OCI-LY3 (cell line): ENCODE measurements at regions not wholly inside any gene's neighbourhood (a gene's known extent, or its start where the extent isn't known, plus 50 kb on each side); places are given as distances from the start of the nearest gene placed in this dataset.
A peak's percentile ranks its signal among the peaks of the same experiment; 100 is the strongest.
"Not testable (repeated sequence)": the region's sequence is repeated elsewhere in the genome, so short reads cannot be mapped to it uniquely, and the experiment has no call there.

Experiments
- H2AFZ ChIP-seq: fragments of 200-600, 300-600 bp; shearing (Covaris generic); 2 replicates; pipeline ENCODE4 v1.6.0; 2014; ENCODE audit warnings: antibody characterized with exemption, low read depth, low read length
- H3K27ac ChIP-seq: fragments of 200-600, 300-600 bp; sonication (generic); 2 replicates; pipeline ENCODE4 v1.5.1; 2014; ENCODE audit warnings: mild to moderate bottlenecking, low read length, moderate library complexity, mixed read lengths
- H3K27me3 ChIP-seq: fragments of 200-600, 300-600 bp; sonication (generic); 2 replicates; pipeline ENCODE4 v1.6.1; 2014; ENCODE audit warnings: low read depth, low read length, mixed read lengths
- H3K36me3 ChIP-seq: fragments of 200-600, 300-600 bp; sonication (generic); replicated peaks from 2 replicates; pipeline ENCODE3; 2014; ENCODE audit warnings: low read depth, low read length, mixed read lengths
- H3K4me1 ChIP-seq: fragments of 300-600, 200-600 bp; sonication (generic); 2 replicates; pipeline ENCODE4 v1.6.1; 2014; ENCODE audit warnings: low read length, mixed read lengths
- H3K4me2 ChIP-seq: fragments of 200-600, 300-600 bp; sonication (generic); 2 replicates; pipeline ENCODE4 v1.6.1; 2014; ENCODE audit warnings: low read length, mixed read lengths
- H3K4me3 ChIP-seq: fragments of 300-600, 200-600 bp; sonication (generic); 2 replicates; pipeline ENCODE4 v1.5.1; 2014; ENCODE audit warnings: antibody characterized with exemption, mild to moderate bottlenecking, low read length, moderate library complexity
- H3K79me2 ChIP-seq: fragments of 300-600, 200-600 bp; shearing (Covaris generic); 2 replicates; pipeline ENCODE4 v1.6.1; 2014; ENCODE audit warnings: mild to moderate bottlenecking, low read length, mixed read lengths
- H3K9ac ChIP-seq: fragments of 300-600, 200-600 bp; shearing (Covaris generic); 2 replicates; pipeline ENCODE4 v1.6.0; 2014; ENCODE audit warnings: mild to moderate bottlenecking, low read length, moderate library complexity
- H3K9me3 ChIP-seq: fragments of 200-600, 300-600 bp; shearing (Covaris generic); 2 replicates; pipeline ENCODE4 v1.6.1; 2014; ENCODE audit warnings: low read length, mixed read lengths; ENCODE audit not compliant: insufficient read depth
- H4K20me1 ChIP-seq: fragments of 200-600, 300-600 bp; sonication (generic); 2 replicates; pipeline ENCODE4 v1.6.1; 2016; ENCODE audit warnings: low read length, mixed read lengths; ENCODE audit not compliant: insufficient read depth

GRCh38 chr7:73244782-73245311, 63.8 kb downstream of the NSUN5 start:
- not testable (repeated sequence) for H4K20me1 ChIP-seq, H3K4me3 ChIP-seq, H3K9me3 ChIP-seq, H3K9ac ChIP-seq, H3K36me3 ChIP-seq, H2AFZ ChIP-seq, H3K27me3 ChIP-seq, H3K27ac ChIP-seq, H3K4me2 ChIP-seq, H3K4me1 ChIP-seq, H3K79me2 ChIP-seq

DNA sequence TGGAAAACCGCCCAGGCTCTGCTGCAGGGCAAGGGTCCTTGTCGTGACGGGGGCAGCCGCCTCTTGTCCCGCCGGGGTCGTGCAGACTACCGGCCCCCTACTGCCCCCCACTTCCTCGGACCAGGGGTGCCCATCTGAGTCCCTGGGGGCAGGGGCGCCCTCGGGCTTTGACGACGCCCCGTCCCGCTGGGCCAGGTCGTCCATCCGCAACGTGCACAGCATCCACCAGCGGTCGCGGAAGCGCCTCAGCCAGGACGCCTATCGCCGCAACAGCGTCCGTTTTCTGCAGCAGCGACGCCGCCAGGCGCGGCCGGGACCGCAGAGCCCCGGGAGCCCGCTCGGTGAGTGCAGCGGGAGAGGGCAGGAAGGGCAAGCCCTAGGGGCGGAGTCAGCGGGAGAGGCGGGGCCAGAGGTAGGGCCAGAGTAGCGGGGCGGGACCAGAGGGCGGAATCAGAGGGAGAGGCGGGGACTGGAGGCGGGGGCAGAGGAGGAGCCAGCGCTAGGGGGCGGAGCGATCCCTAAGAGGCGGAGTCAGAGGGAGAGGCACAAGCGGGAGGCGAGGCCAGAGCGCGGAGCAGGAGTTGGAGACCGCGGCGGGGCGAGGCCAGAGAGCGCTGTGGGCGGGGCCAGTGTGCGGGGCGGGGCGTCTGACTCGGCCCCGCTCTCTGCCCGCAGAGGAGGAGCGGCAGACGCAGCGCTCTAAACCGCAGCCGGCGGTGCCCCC, 73.5 kb downstream of the NSUN5 start:
- H3K4me3 ChIP-seq = peak overlapping the region; percentile 59; the same call in 1 of the 2 replicates

GRCh38 chr7:73225745-73226144, 82.9 kb downstream of the NSUN5 start:
- H3K36me3 ChIP-seq, H3K9ac ChIP-seq, H3K4me2 ChIP-seq, H3K9me3 ChIP-seq, H3K79me2 ChIP-seq, H2AFZ ChIP-seq, H3K4me3 ChIP-seq, H4K20me1 ChIP-seq, H3K4me1 ChIP-seq, H3K27me3 ChIP-seq, H3K27ac ChIP-seq: not testable (repeated sequence)

More for the DNA sequence above, 73.5 kb downstream of the NSUN5 start:
- H3K27me3 ChIP-seq, H2AFZ ChIP-seq, H3K9ac ChIP-seq, H3K4me1 ChIP-seq, H4K20me1 ChIP-seq, H3K79me2 ChIP-seq, H3K9me3 ChIP-seq, H3K36me3 ChIP-seq, H3K27ac ChIP-seq: not testable (repeated sequence)
- H3K4me2 ChIP-seq = peak overlapping the region; percentile 32; the same call in 1 of the 2 replicates

DNA sequence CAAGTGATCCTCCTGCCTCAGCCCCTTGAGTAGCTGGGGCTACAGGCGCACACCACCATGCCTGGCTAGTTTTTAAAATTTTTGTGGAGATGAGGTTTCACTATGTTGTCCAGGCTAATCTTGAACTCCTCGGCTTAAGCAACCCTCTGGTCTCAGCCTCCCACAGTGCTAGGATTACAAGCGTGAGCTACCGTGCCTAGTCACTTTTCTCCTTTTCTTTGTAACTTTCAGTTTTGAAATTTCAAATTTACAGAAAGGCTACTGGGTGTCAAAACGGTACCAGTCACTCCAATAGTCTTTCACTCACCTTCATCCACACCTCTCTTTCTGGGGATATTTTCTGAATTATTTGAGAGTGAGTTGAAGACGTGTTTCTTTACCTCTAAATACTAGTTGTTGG, 86.9 kb downstream of the NSUN5 start:
- not testable (repeated sequence) for H3K4me3 ChIP-seq, H3K36me3 ChIP-seq, H3K4me2 ChIP-seq, H3K79me2 ChIP-seq, H2AFZ ChIP-seq, H3K27ac ChIP-seq, H3K27me3 ChIP-seq, H4K20me1 ChIP-seq, H3K9ac ChIP-seq, H3K4me1 ChIP-seq, H3K9me3 ChIP-seq

DNA sequence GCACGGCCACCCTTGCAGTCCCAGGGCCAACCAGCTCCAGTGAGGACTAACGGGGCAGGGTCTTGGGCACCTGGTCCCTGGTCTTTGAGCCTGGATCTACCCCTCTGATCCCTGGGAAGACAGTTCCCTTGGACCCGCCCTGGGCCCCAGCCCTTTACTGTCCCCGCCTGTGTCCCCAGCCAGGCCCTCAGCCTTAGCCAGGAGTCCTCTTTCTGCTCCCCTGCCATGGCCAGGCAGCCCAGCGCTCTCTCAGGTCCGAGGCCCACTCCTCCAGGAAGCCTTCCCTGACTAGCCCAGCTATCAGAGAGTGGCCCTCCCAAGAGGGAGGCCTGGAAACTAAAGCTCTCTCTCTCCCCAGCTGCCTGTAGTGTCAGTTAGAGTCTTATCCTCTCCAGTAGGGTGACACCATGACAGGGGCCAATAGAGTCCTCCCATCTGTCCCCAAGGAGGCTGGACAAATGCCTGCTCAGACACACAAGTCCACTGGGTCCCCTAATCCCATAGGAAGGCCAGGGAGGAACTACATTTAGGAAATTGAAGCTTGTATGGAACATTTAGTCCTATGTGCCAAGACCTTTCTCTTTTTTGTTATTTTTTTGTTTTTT, 87.8 kb downstream of the NSUN5 start:
- not testable (repeated sequence) for H3K4me3 ChIP-seq, H2AFZ ChIP-seq, H3K4me2 ChIP-seq, H3K9me3 ChIP-seq, H3K79me2 ChIP-seq, H3K27ac ChIP-seq, H4K20me1 ChIP-seq, H3K4me1 ChIP-seq, H3K27me3 ChIP-seq, H3K9ac ChIP-seq, H3K36me3 ChIP-seq

DNA sequence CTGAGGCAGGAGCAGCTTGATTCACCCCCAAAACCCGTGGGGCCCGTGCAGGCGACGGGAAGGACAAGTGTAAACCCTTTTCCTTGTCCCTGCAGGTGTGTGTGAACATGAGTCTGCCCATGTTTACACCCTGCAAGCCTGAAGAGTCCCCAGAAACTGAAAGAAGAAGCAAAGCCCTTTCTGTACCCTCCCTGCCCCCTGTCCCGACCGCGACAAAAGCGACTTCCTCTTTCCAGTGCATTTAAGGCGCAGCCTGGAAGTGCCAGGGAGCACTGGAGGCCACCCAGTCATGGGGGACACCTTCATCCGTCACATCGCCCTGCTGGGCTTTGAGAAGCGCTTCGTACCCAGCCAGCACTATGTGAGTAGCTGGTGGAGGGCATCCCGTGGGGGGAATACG, 88.3 kb downstream of the NSUN5 start:
- not testable (repeated sequence) for H3K4me3 ChIP-seq, H3K27ac ChIP-seq, H3K36me3 ChIP-seq, H3K4me2 ChIP-seq, H3K9ac ChIP-seq, H3K79me2 ChIP-seq, H4K20me1 ChIP-seq, H3K4me1 ChIP-seq, H2AFZ ChIP-seq, H3K27me3 ChIP-seq, H3K9me3 ChIP-seq

- H3K27me3 ChIP-seq, H3K4me1 ChIP-seq, H3K4me2 ChIP-seq, H3K9me3 ChIP-seq, H3K4me3 ChIP-seq, H3K27ac ChIP-seq, H2AFZ ChIP-seq, H3K36me3 ChIP-seq, H3K9ac ChIP-seq, H3K79me2 ChIP-seq, H4K20me1 ChIP-seq: not testable (repeated sequence)
Observed at GRCh38 chr7:73218802-73219201, 89.8 kb downstream of the NSUN5 start.

DNA sequence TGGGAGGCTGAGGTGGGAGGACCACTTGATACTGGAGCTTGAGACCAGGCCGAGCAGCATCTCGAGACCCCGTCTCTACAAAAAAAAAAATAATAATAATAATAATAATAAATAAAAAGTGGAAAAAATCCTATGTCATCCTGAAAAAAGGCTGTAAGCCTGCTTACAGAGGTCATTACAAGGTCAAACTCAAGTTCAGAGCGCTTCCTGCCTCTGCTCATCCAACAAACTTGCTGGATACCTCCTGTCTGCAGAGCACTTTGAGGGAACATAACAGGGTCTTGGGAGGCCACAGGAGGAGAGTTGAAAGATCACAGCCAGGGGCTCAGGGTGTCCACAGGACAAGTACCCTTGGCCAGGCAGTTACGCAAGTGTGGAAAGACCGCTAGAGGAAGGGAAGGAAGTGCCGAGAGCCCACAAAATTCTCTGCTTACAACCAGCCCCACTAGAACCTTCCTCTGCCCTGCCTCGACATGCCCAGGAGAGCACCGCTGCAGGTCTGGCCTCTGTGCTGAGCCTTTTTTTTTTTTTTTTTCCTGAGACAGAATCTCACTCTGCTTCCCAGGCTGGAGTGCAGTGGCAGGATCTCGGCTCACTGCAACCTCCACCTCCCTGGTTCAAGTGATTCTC, 92.5 kb downstream of the NSUN5 start:
- not testable (repeated sequence) for H3K4me3 ChIP-seq, H3K4me2 ChIP-seq, H2AFZ ChIP-seq, H3K36me3 ChIP-seq, H3K27ac ChIP-seq, H3K9ac ChIP-seq, H3K27me3 ChIP-seq, H3K9me3 ChIP-seq, H4K20me1 ChIP-seq, H3K79me2 ChIP-seq, H3K4me1 ChIP-seq

- H3K79me2 ChIP-seq, H3K4me3 ChIP-seq, H3K4me2 ChIP-seq, H3K27ac ChIP-seq, H2AFZ ChIP-seq, H3K4me1 ChIP-seq, H4K20me1 ChIP-seq, H3K36me3 ChIP-seq, H3K27me3 ChIP-seq, H3K9me3 ChIP-seq, H3K9ac ChIP-seq: not testable (repeated sequence)
Observed at GRCh38 chr7:73215232-73215631, 93.4 kb downstream of the NSUN5 start.
